ENCODE measurements at regions not wholly inside any gene's neighbourhood (a gene's known extent, or its start where the extent isn't known, plus 50 kb on each side); places are given as distances from the start of the nearest gene placed in this dataset.

DNA sequence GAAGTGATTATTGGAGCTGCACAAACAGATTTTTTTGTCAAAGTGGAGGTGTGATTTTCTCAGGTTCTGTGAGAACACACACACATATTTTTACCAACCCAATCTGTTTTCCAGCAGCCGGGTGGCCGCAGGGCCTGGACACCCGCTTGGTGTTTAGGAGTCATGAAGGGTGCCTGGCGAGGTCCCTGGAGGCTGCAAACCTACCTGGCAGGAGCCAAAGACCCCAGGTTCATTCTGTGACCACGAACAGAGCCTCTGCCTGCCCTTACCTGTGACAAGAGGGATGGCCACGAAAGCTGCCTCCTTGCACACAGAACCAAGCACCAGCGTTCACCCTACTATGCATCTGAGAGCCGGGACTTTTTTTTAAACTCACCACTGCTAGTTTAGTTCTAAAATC lies 64.3 kb upstream of the ID2 start:
- TF ChIP-seq, protein P1, sequence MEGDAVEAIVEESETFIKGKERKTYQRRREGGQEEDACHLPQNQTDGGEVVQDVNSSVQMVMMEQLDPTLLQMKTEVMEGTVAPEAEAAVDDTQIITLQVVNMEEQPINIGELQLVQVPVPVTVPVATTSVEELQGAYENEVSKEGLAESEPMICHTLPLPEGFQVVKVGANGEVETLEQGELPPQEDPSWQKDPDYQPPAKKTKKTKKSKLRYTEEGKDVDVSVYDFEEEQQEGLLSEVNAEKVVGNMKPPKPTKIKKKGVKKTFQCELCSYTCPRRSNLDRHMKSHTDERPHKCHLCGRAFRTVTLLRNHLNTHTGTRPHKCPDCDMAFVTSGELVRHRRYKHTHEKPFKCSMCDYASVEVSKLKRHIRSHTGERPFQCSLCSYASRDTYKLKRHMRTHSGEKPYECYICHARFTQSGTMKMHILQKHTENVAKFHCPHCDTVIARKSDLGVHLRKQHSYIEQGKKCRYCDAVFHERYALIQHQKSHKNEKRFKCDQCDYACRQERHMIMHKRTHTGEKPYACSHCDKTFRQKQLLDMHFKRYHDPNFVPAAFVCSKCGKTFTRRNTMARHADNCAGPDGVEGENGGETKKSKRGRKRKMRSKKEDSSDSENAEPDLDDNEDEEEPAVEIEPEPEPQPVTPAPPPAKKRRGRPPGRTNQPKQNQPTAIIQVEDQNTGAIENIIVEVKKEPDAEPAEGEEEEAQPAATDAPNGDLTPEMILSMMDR (IDR thresholded peaks at IDR 0.05; ENCODE audit: low read depth, low read length, poor library complexity, severe bottlenecking), result no peak
- no peak for TF ChIP-seq EZH2phosphoT487 (IDR thresholded peaks at IDR 0.05; ENCODE audit: borderline replicate concordance, low read length)

Data from DOHH2 (cell line).